ENCODE measurements at regions not wholly inside any gene's neighbourhood (a gene's known extent, or its start where the extent isn't known, plus 50 kb on each side); places are given as distances from the start of the nearest gene placed in this dataset.

DNA sequence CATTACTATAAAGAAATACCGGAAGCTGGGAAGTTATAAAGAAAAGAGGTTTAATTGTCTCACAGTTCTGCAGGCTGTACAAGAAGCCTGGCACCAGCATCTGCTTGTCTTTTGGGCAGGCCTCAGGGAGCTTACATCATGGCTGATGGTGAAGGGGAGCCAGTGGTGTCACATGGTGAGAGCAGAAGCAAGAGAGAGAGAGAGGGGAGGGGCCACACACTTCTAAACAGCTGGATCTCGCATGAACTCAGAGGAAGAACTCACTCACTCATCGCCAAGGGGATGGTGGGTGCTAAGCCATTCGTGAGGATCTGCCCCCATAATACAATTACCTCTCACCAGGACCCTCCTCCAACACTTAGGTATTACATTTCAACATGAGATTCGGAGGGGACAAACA, 51.8 kb upstream of the ANKRD34C start:
- DNase-seq (ENCODE audit: low read depth in 2 of 3, low spot score in 2 of 3), result no peak

DNA sequence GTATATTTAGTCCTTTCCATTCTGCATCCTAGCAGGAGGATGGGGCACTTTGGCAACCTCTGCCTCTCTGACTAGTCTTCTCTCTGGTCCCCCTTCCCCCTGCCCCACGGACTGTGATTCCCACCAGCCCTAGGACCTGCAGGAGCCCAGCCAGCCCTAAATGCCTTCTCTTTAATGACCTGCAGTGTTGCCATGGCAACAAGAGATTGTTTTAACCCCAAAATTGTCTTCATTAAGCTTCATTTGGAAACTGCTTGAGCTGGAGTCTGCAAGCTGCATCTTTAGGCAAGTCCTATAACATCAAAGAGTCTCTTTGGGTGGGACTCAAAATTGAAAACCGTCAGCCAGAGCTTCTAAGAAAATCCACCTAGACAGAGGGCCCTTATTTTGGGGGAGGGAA, 59.7 kb upstream of the ANKRD34C start:
- no peak for DNase-seq (ENCODE audit: low read depth in 2 of 3, low spot score in 2 of 3)

DNA sequence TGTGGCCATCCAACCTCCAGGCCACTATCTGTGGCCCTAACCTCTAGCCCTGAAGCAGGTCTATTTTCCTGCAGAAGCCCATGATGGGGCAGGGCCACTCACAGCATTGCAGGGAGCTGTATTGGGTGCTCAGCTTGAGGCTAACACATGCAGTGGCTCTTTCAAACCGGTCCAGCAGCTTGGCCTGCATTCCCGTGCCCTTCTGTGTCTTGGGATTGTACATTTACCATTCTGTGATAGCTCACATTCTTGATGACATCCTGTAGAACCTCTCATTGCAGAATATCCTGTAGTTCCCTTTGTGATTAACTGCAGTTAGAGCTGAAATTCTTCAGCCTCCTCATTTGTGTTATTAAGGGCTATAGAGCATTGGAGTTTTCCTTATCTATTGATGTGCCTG, 60.8 kb upstream of the ANKRD34C start:
- no peak for DNase-seq (ENCODE audit: low read depth in 2 of 3, low spot score in 2 of 3)

DNA sequence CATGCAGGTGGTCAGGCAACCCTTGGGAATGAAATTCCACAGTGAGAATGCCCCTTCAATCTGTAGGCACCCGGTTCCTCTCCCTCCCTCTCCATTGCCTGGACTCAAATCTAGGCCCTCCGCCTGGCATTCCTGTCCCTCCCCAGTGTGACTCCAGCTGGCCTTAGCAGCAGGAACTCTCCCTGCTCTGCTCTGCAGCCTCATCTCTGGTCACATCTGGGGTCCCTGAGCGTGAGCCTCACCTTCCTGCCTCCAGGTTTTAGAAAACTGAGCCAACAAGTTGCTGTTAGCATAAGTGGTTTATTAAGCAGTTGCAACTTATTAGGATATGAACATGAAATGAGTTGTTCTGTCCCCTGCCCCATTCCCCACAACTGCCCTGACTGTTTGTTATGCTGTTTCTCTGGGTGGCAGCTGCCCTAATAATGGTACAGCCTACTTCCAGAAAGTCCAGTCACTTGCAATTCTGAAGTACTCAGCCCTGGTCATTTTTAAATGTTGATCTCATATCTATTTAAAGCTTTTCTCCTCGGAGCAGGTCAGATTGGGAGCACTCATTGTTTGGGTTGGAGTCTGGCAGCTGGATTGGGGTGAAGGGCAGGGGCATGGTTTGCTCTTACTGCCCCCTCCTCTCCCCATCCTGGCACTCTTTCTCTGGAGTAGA, 63.0 kb upstream of the ANKRD34C start:
- no peak for DNase-seq (ENCODE audit: low read depth in 2 of 3, low spot score in 2 of 3)

DNA sequence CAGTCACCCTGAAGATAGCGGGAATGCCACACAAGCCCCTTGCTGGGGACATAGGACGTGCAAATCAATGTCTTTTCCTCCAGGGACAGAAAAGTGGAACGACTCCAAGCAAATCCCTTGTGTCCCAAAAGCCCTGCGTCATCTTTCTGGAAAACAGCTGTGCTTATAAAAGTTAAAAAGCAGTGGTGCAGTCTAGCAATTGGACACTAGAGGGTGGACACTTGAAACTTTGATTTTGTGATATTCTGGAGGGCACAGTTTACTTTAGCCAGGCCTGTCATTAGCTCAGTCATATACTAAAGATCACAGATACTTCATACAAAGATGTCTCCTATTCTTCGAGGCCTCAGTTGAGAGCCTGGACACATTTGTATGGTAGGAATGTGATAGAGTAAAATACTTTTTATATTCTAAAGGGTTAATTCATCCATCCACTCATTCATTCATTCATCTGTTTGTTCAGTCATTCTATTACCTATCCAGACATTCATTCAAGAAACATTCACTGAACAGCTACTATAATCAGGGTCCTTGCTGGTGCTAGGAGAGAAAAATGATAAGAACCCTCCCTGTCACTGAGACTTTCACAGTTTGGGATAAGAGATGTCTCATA, 63.8 kb upstream of the ANKRD34C start:
- DNase-seq (ENCODE audit: low read depth in 2 of 3, low spot score in 2 of 3), result no peak

DNA sequence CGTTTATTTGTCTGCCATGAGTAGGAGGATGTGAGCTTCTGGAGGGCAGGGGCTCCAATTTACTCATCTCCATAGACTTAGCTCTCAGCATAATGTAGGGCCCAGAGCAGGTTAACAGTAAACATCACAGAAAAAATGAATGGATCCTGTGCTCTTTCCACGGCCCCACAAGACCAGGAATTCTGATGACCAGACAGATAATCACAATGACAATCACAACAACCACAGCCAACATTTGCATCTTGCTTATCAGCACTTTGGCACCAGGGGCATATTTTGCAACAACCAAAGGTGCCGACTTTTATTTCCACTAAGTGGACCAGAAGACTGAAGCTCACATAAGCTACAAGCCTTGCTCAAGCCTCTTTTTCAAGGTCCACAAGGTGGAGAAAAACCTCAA, 68.9 kb upstream of the ANKRD34C start:
- DNase-seq (ENCODE audit: low read depth in 2 of 3, low spot score in 2 of 3), result no peak

DNA sequence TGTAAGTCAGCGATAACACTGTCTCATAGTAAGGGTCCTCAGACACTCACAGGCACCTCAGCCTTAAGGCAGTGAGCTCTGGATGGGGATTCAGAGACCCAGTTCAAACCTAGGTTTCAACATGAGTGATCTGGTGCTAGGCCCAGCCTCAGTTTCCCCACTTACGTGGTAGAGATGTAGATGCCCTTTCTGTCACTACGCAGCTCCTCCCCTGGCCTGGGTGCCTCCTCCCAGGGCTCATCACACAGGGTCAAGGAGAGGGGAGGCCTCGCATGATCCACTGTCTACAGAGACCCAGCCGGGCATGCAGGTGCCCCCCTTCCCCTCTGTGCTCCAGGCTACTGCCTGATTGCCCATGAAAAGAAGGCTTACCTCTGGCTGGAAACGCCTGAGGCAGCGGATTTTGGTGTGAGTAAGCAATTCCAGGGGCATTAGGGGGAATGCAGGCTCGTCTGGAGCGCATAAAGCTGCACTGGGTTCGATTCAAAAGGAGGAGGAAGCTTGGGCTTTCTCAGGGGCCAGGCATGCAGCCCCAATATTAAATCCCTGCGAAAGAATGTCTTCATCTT, 69.8 kb upstream of the ANKRD34C start:
- DNase-seq (ENCODE audit: low read depth in 2 of 3, low spot score in 2 of 3), result no peak

DNA sequence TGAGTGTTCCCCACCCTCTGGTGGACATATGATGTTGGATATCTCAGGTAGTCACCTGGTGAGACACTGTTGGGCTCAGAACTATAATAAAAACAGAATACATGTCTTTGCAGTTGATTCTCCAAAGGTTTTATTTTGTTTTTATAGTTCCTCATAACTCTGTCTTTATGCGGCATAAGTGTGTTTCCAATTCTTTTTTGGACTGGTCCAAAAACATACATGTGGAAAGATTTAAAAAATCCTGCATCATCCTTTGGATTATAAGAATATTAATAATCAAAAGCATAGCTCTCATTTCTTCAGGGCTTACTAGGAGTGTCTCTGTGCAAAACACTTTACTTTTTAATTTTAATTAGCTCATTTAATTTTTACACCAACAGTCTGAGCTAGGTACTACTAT, 71.0 kb upstream of the ANKRD34C start:
- DNase-seq (ENCODE audit: low read depth in 2 of 3, low spot score in 2 of 3), result no peak

DNA sequence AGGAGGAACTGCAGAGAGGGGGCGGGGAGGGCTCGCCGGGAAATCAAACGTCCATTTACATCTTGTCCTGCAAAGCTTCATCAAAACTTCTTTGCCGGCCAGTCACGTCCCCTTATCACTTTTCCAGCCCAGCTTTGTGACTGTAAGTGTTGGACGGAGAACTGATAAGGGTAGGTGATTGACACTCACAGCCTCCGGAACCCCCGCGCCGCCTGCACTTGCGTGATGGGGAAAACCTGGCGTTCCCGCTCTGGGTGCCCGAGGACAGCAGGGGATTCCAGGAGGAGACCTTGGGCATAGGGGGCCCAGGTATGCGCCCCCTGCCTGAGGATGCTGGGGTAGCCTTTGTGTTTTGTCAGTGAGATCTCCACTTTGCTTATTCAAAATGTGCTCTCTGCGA, 72.8 kb upstream of the ANKRD34C start:
- no peak for DNase-seq (ENCODE audit: low read depth in 2 of 3, low spot score in 2 of 3)

DNA sequence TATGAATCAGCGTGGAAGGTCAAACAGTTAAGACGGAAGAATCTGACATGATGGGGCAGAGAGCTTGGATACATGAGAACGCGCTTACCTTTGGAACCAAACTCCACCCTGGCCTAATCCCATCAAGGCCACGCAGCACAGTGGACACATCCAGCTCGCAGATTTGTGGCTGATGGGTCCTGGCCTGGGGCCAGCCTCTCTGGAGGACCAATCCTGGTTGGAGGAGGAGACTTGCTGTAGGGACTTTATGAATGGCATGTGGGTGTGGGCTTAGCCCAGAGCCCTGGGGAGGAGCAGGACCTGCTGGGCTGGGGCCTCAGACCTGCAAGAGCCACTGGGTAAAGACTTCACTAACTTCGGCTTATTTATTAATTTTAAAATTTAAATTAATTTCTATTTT, 73.4 kb upstream of the ANKRD34C start:
- DNase-seq (ENCODE audit: low read depth in 2 of 3, low spot score in 2 of 3), result no peak

DNA sequence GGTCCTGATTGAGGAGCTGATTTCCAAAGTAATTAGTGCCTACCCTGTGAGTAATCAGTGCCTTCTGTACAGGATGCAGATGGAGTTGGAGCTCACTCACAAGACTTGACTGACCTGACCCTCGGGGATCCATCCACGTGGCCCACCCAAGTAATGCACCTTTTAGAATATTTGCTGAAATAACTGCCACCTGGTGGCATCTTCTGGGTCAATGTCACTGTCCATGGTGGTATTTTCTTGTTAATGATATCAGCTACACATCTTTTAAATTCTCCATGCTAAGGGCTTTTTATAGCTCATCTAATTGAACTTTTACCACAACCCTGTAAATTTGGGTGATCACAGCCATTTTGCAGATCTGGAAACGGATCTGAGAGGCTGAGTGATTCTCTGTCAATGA, 74.3 kb upstream of the ANKRD34C start:
- peak in 1 of 3 donors; percentile 7 for DNase-seq (ENCODE audit: low read depth in 2 of 3, low spot score in 2 of 3)

DNA sequence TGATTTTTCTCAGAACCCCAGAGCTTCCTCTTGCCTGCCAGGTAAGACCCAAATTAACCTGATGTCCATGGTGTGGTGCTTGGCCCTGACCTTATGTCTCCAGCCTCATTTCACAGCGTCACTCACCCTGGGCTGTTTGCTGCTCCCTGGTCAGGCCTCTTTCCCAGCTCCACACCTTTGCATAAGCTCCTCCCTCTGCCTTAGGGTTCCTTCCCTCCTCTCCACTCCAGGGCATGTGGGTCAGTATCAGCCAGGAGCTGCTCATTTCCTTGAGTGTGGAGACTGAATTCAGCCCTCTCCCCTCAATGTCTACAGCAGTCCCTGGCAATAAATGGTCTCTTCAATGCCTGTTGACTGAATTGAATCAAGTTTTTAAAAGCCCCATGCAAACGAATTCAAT, 75.6 kb upstream of the ANKRD34C start:
- DNase-seq (ENCODE audit: low read depth in 2 of 3, low spot score in 2 of 3), result no peak

DNA sequence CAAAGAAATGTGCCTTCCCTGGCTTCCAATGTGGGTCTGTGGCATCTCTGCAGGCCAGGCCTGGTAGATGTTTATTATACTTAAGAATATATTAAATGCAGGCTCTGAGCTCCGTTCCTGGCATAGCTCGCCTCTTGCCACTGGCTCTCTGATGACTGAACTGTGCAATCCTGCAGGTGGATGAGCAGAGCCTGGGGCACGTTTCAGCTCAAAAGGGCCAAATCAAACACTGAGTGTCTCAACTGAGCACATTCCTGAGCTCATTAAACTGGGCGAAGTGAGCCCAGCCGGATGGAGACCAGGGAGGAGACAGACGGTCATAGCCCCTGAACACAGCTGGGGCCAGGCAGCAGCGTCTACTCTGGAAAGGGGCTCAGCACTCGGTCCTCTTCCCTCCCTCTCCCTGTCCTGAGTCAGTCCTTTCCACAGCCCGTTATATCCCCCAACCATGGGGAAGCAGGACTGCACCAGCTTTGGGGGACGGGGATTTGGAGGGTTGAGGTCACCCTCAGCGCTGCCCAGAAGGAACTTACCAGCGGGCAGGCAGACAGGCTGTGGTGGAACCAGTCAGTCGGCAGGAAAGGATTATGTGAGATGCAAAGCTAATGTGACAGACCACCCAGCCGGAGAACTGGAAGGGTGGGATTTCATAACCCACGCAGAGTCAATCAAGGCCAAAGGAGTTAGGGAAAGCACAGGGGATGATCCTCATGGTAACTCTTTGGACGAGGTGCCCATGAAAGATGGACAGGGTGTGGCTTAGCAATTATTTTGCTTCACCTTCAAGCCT, 77.4 kb upstream of the ANKRD34C start:
- DNase-seq (ENCODE audit: low read depth in 2 of 3, low spot score in 2 of 3), result no peak

DNA sequence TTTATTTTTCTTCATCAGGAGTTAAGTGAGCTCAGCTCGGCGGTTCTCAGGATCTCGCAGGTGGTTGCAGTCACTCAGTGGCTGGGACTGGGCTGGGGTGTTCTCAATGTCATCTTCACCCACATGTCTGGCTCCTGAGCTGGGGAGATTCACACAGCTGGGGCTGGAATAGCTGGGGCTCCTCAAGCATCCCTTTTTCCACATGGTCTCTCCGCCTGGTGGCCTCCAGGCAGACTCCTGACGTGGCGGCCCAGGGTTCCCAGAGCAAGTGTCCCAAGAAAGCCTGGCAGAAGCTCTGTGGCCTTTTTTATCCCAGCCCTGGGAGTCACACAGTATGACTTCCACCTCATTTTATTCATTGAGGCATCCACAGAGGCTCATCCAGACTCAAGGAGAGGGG, 84.1 kb upstream of the ANKRD34C start:
- DNase-seq (ENCODE audit: low read depth in 2 of 3, low spot score in 2 of 3), result no peak

DNA sequence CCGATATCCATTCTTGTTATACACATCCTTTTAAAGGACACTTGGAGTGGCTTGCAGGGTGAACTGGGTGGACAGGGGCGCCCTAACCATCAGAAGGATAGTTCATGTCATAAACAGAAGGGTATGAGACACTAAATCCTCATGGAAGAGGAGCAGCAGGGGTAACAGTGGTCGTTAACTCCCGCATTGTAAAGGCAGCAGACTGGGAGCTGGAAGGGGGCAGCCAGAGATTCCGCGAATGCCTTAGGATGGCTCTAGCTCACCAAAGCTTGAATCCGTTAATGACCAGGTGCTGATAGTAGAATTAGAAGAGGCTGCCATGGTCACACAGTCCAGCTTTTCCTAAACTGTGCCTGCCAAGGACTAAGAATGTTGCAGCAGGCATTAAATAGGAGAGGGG, 85.2 kb upstream of the ANKRD34C start:
- no peak for DNase-seq (ENCODE audit: low read depth in 2 of 3, low spot score in 2 of 3)

DNA sequence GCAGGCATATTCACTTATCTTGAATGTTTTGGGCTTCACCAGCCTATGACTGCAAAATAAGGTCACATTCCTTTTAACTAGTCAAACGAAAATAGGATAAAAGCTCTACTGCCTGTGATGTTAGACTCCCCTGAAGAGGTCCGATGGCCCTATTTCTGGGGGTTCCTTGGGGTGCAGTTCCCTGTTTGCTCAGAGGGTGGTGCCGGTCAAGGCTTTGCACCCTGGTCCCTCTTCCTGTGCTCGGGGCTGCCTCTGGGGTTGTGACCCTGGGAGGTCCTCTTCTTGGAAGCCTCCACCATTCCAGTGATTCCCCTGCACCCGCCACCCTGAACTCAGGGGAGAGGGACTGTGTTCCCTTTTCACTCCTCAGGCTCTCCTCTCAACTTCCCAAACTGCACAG, 86.7 kb upstream of the ANKRD34C start:
- DNase-seq (ENCODE audit: low read depth in 2 of 3, low spot score in 2 of 3), result no peak

DNA sequence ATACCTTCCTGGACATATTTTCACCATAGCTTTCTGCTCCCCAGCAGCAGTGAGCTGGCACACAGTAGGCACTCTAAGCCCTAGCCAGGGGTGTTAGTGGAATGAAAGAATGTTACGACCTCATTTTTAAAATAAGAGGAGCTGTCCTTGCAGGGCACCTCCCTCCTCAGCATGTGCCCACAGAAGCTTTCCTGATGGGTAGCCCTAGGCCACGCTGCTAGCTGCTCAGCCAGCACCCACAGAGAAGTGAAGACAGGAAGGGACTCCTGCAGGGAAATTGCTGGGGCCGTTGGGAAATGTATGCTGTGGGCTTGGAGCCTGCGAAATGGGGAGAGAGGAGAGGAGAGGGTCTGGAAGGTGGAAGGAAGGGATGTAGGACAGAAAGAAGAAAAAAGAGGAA, 87.3 kb upstream of the ANKRD34C start:
- no peak for DNase-seq (ENCODE audit: low read depth in 2 of 3, low spot score in 2 of 3)

DNA sequence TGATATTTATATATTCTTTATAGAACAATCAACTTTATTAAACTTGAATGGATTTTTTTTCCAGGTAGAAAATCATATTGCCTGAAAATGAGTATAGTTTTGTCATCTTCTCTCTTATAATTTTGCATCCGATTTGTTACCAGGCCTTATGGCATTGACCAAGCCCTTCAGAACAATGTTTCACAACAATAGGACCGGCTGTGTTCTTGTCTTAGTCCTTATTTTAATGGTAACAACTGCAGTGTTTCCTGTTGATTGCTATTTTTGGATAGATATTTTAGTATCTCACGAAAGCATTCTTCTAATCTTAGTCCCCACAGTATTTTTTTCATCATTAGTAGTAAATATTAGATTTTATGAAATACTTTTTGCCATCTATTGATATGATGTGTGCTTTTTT, 88.1 kb upstream of the ANKRD34C start:
- no peak for DNase-seq (ENCODE audit: low read depth in 2 of 3, low spot score in 2 of 3)

DNA sequence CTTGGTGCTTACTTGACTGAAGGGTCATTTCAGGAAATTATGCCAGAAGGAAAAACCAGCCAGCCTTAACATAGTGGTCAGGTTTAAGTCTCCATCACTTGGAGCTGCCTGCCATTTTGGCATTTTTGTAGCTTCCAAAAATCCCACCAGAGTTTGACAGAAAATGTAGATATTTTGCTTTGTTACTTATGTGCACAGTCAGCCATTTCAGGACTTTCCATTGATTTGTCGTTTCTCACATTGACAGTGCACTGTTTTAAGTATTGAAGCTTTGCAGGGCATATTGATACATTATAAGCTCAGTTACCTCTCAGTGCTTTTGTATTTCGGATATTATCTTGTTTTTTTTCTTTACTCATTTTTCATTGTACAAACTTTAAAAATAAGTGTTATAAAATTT, 89.0 kb upstream of the ANKRD34C start:
- no peak for DNase-seq (ENCODE audit: low read depth in 2 of 3, low spot score in 2 of 3)

DNA sequence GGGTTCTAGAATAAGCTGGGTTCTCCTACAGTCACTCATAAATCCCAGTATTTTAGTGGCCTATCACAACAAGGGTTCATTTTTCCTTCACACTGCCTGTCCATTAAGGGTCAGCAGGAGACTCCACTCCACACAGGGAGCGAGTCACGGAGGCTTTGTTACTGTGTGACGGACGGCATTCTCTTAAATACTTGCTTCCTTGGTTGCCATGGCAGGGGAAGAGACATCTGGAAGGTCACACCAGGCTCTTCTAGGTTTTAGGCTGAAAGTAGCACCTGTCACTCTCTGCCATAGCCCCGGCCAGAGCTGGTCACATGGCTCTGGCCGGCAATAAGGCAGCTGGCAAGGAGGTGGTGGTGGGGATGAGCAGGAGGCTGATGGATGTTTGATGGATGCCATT, 89.4 kb upstream of the ANKRD34C start:
- no peak for DNase-seq (ENCODE audit: low read depth in 2 of 3, low spot score in 2 of 3)

DNA sequence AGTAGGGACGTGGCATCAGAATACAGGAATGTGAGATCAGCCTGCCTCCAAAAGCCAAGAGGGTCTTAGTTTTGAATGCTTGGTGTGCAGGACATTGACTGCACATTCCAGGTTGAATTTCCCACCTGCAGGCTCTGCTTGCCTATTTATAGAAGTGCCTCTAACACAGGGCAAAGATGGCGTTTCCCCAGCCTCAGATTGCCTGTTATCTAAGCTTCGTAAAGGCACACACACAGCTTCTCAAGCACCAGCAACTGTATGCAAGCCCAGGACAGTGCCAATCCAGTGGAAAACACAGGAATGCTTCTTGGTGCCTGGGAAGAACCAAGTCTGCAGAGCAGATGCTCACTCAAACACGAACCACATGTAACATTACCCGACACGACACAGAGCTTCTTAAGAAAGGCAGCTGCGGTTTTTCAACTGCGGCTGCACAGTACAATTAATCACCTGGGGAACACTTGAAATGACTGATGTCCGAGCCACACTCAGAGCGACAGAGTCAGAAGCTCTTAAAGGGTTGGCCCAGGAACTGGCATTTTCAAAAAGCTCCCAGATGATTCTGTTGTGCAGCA, 90.0 kb upstream of the ANKRD34C start:
- DNase-seq (ENCODE audit: low read depth in 2 of 3, low spot score in 2 of 3), result no peak

DNA sequence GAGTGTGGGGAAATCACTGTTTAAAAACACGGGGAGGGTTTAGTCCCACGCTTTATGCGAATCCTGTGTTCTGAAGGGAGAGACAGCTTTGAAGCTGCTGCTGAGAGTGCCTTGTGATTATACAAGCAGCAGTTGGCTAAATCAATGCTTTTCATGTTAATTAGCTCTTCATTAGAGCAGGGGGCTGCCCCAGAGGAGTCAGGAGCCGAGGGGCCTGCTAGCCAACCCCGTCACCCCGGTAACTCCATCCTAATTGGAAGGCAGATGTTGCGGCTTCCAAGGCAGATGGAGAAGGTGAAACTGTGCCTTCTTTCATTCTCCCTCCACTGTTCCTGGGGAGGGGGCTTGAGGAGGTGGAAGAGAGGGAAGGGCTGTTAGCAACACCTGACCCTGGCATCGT, 92.4 kb upstream of the ANKRD34C start:
- DNase-seq (ENCODE audit: low read depth in 2 of 3, low spot score in 2 of 3), result no peak

Measured in hematopoietic multipotent progenitor cell (in vitro differentiated cells).